Mesenchymal stem cell (in vitro differentiated cells and primary cell): ENCODE measurements at regions not wholly inside any gene's neighbourhood (a gene's known extent, or its start where the extent isn't known, plus 50 kb on each side); places are given as distances from the start of the nearest gene placed in this dataset.

Experiments
- DNase-seq: peaks from one replicate; pipeline ENCODE4 v3.0.0-alpha.2; 2013
- H2AFZ ChIP-seq: one replicate; pipeline ENCODE4 v1.6.1; 2013; ENCODE audit warnings: low read depth, mild to moderate bottlenecking, control low read depth, inconsistent platforms, low read length, moderate library complexity
- H2AK5ac ChIP-seq: 2 replicates; pipeline ENCODE4 v1.6.1; 2013; ENCODE audit warnings: low read length, moderate library complexity, mild to moderate bottlenecking, inconsistent platforms; ENCODE audit not compliant: severe bottlenecking
- H2BK120ac ChIP-seq: one replicate; pipeline ENCODE4 v1.6.1; 2013; ENCODE audit warnings: low read depth, mild to moderate bottlenecking, inconsistent platforms, low read length, moderate library complexity
- H2BK12ac ChIP-seq, 2 experiments: one replicate each; pipeline ENCODE4 v1.6.1; 2013; ENCODE audit warnings: inconsistent platforms in 2 of 2, low read length in 2 of 2, mild to moderate bottlenecking in 2 of 2, moderate library complexity in 2 of 2, control low read depth in 1 of 2
- H2BK15ac ChIP-seq: one replicate; pipeline ENCODE4 v1.6.1; 2013; ENCODE audit warnings: mild to moderate bottlenecking, low read depth, inconsistent platforms; ENCODE audit not compliant: poor library complexity, severe bottlenecking
- H2BK5ac ChIP-seq: 2 replicates; pipeline ENCODE4 v1.6.1; 2013; ENCODE audit warnings: low read depth, mild to moderate bottlenecking, low read length, control low read depth, inconsistent platforms; ENCODE audit not compliant: poor library complexity, severe bottlenecking
- H3K14ac ChIP-seq, 2 experiments: one replicate each; pipeline ENCODE4 v1.6.1; 2013; ENCODE audit warnings: inconsistent platforms in 2 of 2, low read length in 2 of 2, control low read depth in 1 of 2, mild to moderate bottlenecking in 1 of 2, moderate library complexity in 1 of 2
- H3K18ac ChIP-seq, 2 experiments: one replicate each; pipeline ENCODE4 v1.6.1; 2013; ENCODE audit warnings: inconsistent platforms in 2 of 2, low read length in 2 of 2, control low read depth in 1 of 2, low read depth in 1 of 2, mild to moderate bottlenecking in 1 of 2
- H3K23ac ChIP-seq, 2 experiments: one replicate each; pipeline ENCODE4 v1.6.1; 2013; ENCODE audit warnings: inconsistent platforms in 2 of 2, low read length in 2 of 2, mild to moderate bottlenecking in 2 of 2, moderate library complexity in 2 of 2, control low read depth in 1 of 2
- H3K27ac ChIP-seq: 2 replicates; pipeline ENCODE4 v1.5.1; 2013; ENCODE audit warnings: mild to moderate bottlenecking, moderate library complexity, low read length, control low read depth, inconsistent platforms; ENCODE audit not compliant: poor library complexity, severe bottlenecking
- H3K27me3 ChIP-seq, 2 experiments: 2 replicates each; pipeline versions ENCODE4 v1.6.1 to v1.7.0; 2013; ENCODE audit warnings: low read length in 2 of 2, mild to moderate bottlenecking in 2 of 2, moderate library complexity in 2 of 2, control low read depth in 1 of 2, inconsistent platforms in 1 of 2; ENCODE audit not compliant: control insufficient read depth in 1 of 2, insufficient read depth in 1 of 2
- H3K36me3 ChIP-seq, 2 experiments: 2 replicates each; pipeline versions ENCODE4 v1.6.1 to v1.7.0; 2013; ENCODE audit warnings: low read length in 2 of 2, control low read depth in 1 of 2, inconsistent platforms in 1 of 2, low read depth in 1 of 2, mild to moderate bottlenecking in 1 of 2; ENCODE audit not compliant: insufficient read depth in 2 of 2, control insufficient read depth in 1 of 2
- H3K4ac ChIP-seq, 2 experiments: one replicate each; pipeline ENCODE4 v1.6.1; 2013; ENCODE audit warnings: inconsistent platforms in 2 of 2, low read length in 2 of 2, mild to moderate bottlenecking in 2 of 2, moderate library complexity in 2 of 2, control low read depth in 1 of 2, low read depth in 1 of 2
- H3K4me1 ChIP-seq: 2 replicates; pipeline ENCODE4 v1.6.1; 2013; ENCODE audit warnings: low read depth, low read length, control low read depth; ENCODE audit not compliant: control insufficient read depth, insufficient read depth
- H3K4me2 ChIP-seq: 2 replicates; pipeline ENCODE4 v1.6.1; 2013; ENCODE audit warnings: low read length, mild to moderate bottlenecking, inconsistent platforms; ENCODE audit not compliant: poor library complexity, severe bottlenecking
- H3K4me3 ChIP-seq, 2 experiments: 2 replicates each; pipeline versions ENCODE4 v1.5.1 to v1.7.0; 2013; ENCODE audit warnings: low read length in 2 of 2, mild to moderate bottlenecking in 2 of 2, control low read depth in 1 of 2, low read depth in 1 of 2; ENCODE audit not compliant: insufficient read depth in 1 of 2
- H3K79me1 ChIP-seq: replicated peaks from 2 replicates; pipeline ENCODE4 v1.6.1; 2013; ENCODE audit warnings: mild to moderate bottlenecking, control low read depth, low read length, inconsistent platforms; ENCODE audit not compliant: poor library complexity, severe bottlenecking
- H3K9ac ChIP-seq: 2 replicates; pipeline ENCODE4 v1.7.0; 2013; ENCODE audit warnings: mild to moderate bottlenecking, low read length, moderate library complexity
- H3K9me3 ChIP-seq: 2 replicates; pipeline ENCODE4 v1.7.0; 2013; ENCODE audit warnings: mild to moderate bottlenecking, low read length; ENCODE audit not compliant: control insufficient read depth
- H4K8ac ChIP-seq: one replicate; pipeline ENCODE4 v1.6.1; 2013; ENCODE audit warnings: inconsistent platforms, mild to moderate bottlenecking, low read length, moderate library complexity
- H4K91ac ChIP-seq: one replicate; pipeline ENCODE4 v1.6.1; 2013; ENCODE audit warnings: mild to moderate bottlenecking, low read length, inconsistent platforms
- WGBS: methylation state at CpG from one replicate; pipeline ENCODE4 v1.1.7; 2013; ENCODE audit warnings: mixed read lengths; 5-methylcytosine and 5-hydroxymethylcytosine counted together

- Histone ChIP-seq H4K8ac (no peak overlapping the region), H2BK15ac (no peak overlapping the region), H2AFZ (no peak overlapping the region), H2BK5ac (no peak overlapping the region), H3K9ac (no peak overlapping the region), H3K18ac (no peak overlapping the region), H3K27me3 (peaks cover 21 to 66% of the 10 kb centered on the region in 2 experiments), H2AK5ac (no peak overlapping the region), H3K14ac (no peak overlapping the region), H3K9me3 (no peaks in the 10 kb centered on the region), H3K36me3 (no peaks in the 10 kb centered on the region), H4K91ac (no peak overlapping the region), H3K23ac (no peak overlapping the region), H3K4me1 (no peaks in the 10 kb centered on the region), H2BK12ac (no peak overlapping the region), H3K4ac (no peak overlapping the region), H3K4me2 (no peak overlapping the region), H3K79me1 (no peaks in the 10 kb centered on the region), H2BK120ac (no peak overlapping the region), H3K27ac (no peak overlapping the region), H3K4me3 (no peak overlapping the region)
- 69% methylated on average over 2 of the region's 4 CpGs for WGBS
- DNase-seq, result no peak
Observed at GRCh38 chr12:111274777-111275176, 94.1 kb downstream of the PHETA1 start.

- Histone ChIP-seq H2AK5ac (no peak overlapping the region), H3K4me2 (no peak overlapping the region), H3K23ac (no peak overlapping the region), H4K91ac (no peak overlapping the region), H3K27ac (no peak overlapping the region), H2BK5ac (no peak overlapping the region), H3K18ac (no peak overlapping the region), H3K14ac (no peak overlapping the region), H3K9ac (no peak overlapping the region), H2BK12ac (no peak overlapping the region), H4K8ac (no peak overlapping the region), H3K4ac (no peak overlapping the region), H3K36me3 (no peaks in the 10 kb centered on the region), H2BK15ac (no peak overlapping the region), H3K79me1 (no peaks in the 10 kb centered on the region), H3K4me1 (no peaks in the 10 kb centered on the region), H3K9me3 (no peaks in the 10 kb centered on the region), H2BK120ac (no peak overlapping the region), H2AFZ (no peak overlapping the region), H3K27me3 (peaks cover 31 to 74% of the 10 kb centered on the region in 2 experiments), H3K4me3 (no peak overlapping the region)
- DNase-seq, result no peak
- WGBS, result 61% methylated on average over 2 of the region's 6 CpGs
Observed at GRCh38 chr12:111271674-111272418, 97.0 kb downstream of the PHETA1 start.

GRCh38 chr12:111270774-111271173 is 98.1 kb downstream of the PHETA1 start:
- H3K4me1 ChIP-seq, result no peaks in the 10 kb centered on the region
- H3K4ac ChIP-seq, result no peak overlapping the region
- no peak overlapping the region for H3K14ac ChIP-seq
- no peak overlapping the region for H2BK5ac ChIP-seq
- no peak overlapping the region for H2BK120ac ChIP-seq
- no peak overlapping the region for H2BK15ac ChIP-seq
- H3K4me3 ChIP-seq, result no peak overlapping the region
- no peak for DNase-seq
- no peak overlapping the region for H3K4me2 ChIP-seq
- peaks cover 31 to 80% of the 10 kb centered on the region in 2 experiments for H3K27me3 ChIP-seq
- H4K91ac ChIP-seq, result no peak overlapping the region
- no peak overlapping the region for H3K27ac ChIP-seq
- no peak overlapping the region for H4K8ac ChIP-seq
- H2AK5ac ChIP-seq, result no peak overlapping the region
- no peak overlapping the region for H3K23ac ChIP-seq
- 37% methylated on average over 7 of the region's 7 CpGs for WGBS
- H3K9ac ChIP-seq, result no peak overlapping the region
- H2AFZ ChIP-seq, result no peak overlapping the region
- no peaks in the 10 kb centered on the region for H3K79me1 ChIP-seq
- H2BK12ac ChIP-seq, result no peak overlapping the region
- no peaks in the 10 kb centered on the region for H3K36me3 ChIP-seq
- no peak overlapping the region for H3K18ac ChIP-seq
- no peaks in the 10 kb centered on the region for H3K9me3 ChIP-seq

- Histone ChIP-seq H3K4ac (no peak overlapping the region), H3K36me3 (no peaks in the 10 kb centered on the region), H2BK120ac (no peak overlapping the region), H2AFZ (no peak overlapping the region), H3K4me2 (no peak overlapping the region), H2BK5ac (no peak overlapping the region), H3K4me1 (no peaks in the 10 kb centered on the region), H3K9ac (no peak overlapping the region), H2AK5ac (no peak overlapping the region), H3K27ac (no peak overlapping the region), H2BK15ac (no peak overlapping the region), H3K27me3 (peaks cover 27 to 81% of the 10 kb centered on the region in 2 experiments), H2BK12ac (no peak overlapping the region), H4K91ac (no peak overlapping the region), H3K79me1 (no peaks in the 10 kb centered on the region), H3K23ac (no peak overlapping the region), H4K8ac (no peak overlapping the region), H3K4me3 (no peak overlapping the region), H3K18ac (no peak overlapping the region), H3K14ac (no peak overlapping the region), H3K9me3 (no peaks in the 10 kb centered on the region)
- no peak for DNase-seq
- 67% methylated on average over 11 of the region's 11 CpGs for WGBS
Observed at GRCh38 chr12:111270239-111270638, 98.7 kb downstream of the PHETA1 start.
